SK-N-SH (cell line): ENCODE measurements at regions not wholly inside any gene's neighbourhood (a gene's known extent, or its start where the extent isn't known, plus 50 kb on each side); places are given as distances from the start of the nearest gene placed in this dataset.

Experiments
- CTCF ChIA-PET: fragments of 300-600, 350-600 bp; formaldehyde crosslinking; extraction: SDS; loops from one replicate; lab custom pipeline; 2021; lab: Yijun Ruan, JAX
- POLR2A ChIA-PET: fragments of 350-600 bp; sonication (Branson Sonifier 250); formaldehyde crosslinking; extraction: SDS; loops from one replicate; lab custom pipeline; 2020; ENCODE audit warnings: antibody characterized with exemption, inconsistent platforms; lab: Yijun Ruan, JAX
- DNase-seq: peaks from one replicate; pipeline ENCODE4 v3.0.0; 2012
- H2AFZ ChIP-seq: fragments of 200-600 bp; sonication (generic); 2 replicates; pipeline ENCODE4 v1.8.1; 2016; ENCODE audit warnings: antibody characterized with exemption, mild to moderate bottlenecking, low read depth
- H3F3A ChIP-seq: fragments of 200-600 bp; sonication (generic); replicated peaks from 2 replicates; pipeline ENCODE3; 2016; ENCODE audit warnings: antibody characterized with exemption, mild to moderate bottlenecking; ENCODE audit not compliant: insufficient read depth
- H3K27ac ChIP-seq, 2 experiments: fragments of 200-500 bp in 1 of 2; fragments of 200-600 bp in 1 of 2; sonication (Bioruptor generic) in 1 of 2; sonication (generic), shearing (Covaris generic) in 1 of 2; 2 replicates each; pipeline versions ENCODE4 v1.5.1 to v1.6.1; 2014 to 2016; ENCODE audit warnings: low read depth in 2 of 2, inconsistent platforms in 1 of 2, low read length in 1 of 2, mild to moderate bottlenecking in 1 of 2, mixed read lengths in 1 of 2
- H3K27me3 ChIP-seq: fragments of 200-600 bp; sonication (generic), shearing (Covaris generic); 2 replicates; pipeline ENCODE4 v1.6.1; 2016; ENCODE audit warnings: mixed run types; ENCODE audit not compliant: insufficient read depth
- H3K36me3 ChIP-seq, 2 experiments: fragments of 200-500 bp in 1 of 2; fragments of 200-600 bp in 1 of 2; sonication (Bioruptor generic) in 1 of 2; sonication (generic) in 1 of 2; replicated peaks in 1 of 2; 2 replicates each; pipeline versions ENCODE3 to v1.5.1; 2014 to 2016; ENCODE audit warnings: low read length in 1 of 2, mild to moderate bottlenecking in 1 of 2; ENCODE audit not compliant: insufficient read depth in 2 of 2, control insufficient read depth in 1 of 2
- H3K4me1 ChIP-seq, 2 experiments: fragments of 200-500 bp in 1 of 2; fragments of 200-600 bp in 1 of 2; sonication (Bioruptor generic) in 1 of 2; sonication (generic), shearing (Covaris generic) in 1 of 2; 2 replicates each; pipeline versions ENCODE4 v1.5.1 to v1.6.1; 2014 to 2016; ENCODE audit warnings: low read depth in 1 of 2, low read length in 1 of 2, mixed run types in 1 of 2; ENCODE audit not compliant: insufficient read depth in 2 of 2, control insufficient read depth in 1 of 2
- H3K4me2 ChIP-seq: fragments of 200-600 bp; sonication (generic), shearing (Covaris generic); 2 replicates; pipeline ENCODE4 v1.6.1; 2017; ENCODE audit warnings: mixed run types
- H3K4me3 ChIP-seq, 2 experiments: fragments of 200-500 bp in 1 of 2; fragments of 200-600 bp in 1 of 2; sonication (Bioruptor generic) in 1 of 2; sonication (generic), shearing (Covaris generic) in 1 of 2; 2 replicates each; pipeline versions ENCODE4 v1.5.1 to v1.8.1; 2014 to 2016; ENCODE audit warnings: low read depth in 2 of 2, inconsistent platforms in 1 of 2, low read length in 1 of 2, mild to moderate bottlenecking in 1 of 2, mixed read lengths in 1 of 2, moderate library complexity in 1 of 2
- H3K79me2 ChIP-seq: fragments of 200-600 bp; sonication (generic); 2 replicates; pipeline ENCODE4 v1.8.1; 2017; ENCODE audit warnings: mild to moderate bottlenecking; ENCODE audit not compliant: insufficient read depth
- H3K9ac ChIP-seq: fragments of 200-600 bp; sonication (generic); 2 replicates; pipeline ENCODE4 v1.6.1; 2017; ENCODE audit warnings: mixed run types
- H3K9me2 ChIP-seq: fragments of 200-600 bp; sonication (generic); 2 replicates; pipeline ENCODE4 v1.6.1; 2017; ENCODE audit warnings: mixed run types
- H3K9me3 ChIP-seq: fragments of 200-600 bp; sonication (generic); 2 replicates; pipeline ENCODE4 v1.6.1; 2017; ENCODE audit warnings: mixed run types, mild to moderate bottlenecking, moderate library complexity
- H4K20me1 ChIP-seq: fragments of 200-600 bp; sonication (generic); 2 replicates; pipeline ENCODE4 v1.6.1; 2017; ENCODE audit warnings: mild to moderate bottlenecking, mixed run types; ENCODE audit not compliant: insufficient read depth
- CHD2 ChIP-seq: fragments of 150-350 bp; IDR thresholded peaks from 2 replicates; pipeline ENCODE4 v1.6.1; 2018; ENCODE audit warnings: low read length; ENCODE audit not compliant: partially characterized antibody
- EZH2phosphoT487 ChIP-seq: fragments of 200-600 bp; sonication (generic); IDR thresholded peaks from 2 replicates; pipeline ENCODE4 v1.6.1; 2017; ENCODE audit warnings: low read depth, mixed run types, mild to moderate bottlenecking, antibody characterized with exemption, moderate library complexity, borderline replicate concordance
- FOXM1 ChIP-seq: IDR thresholded peaks from 2 replicates; pipeline ENCODE4 v1.4.0; 2012; ENCODE audit warnings: low read depth, mild to moderate bottlenecking
- GABPA ChIP-seq: IDR thresholded peaks from 2 replicates; pipeline ENCODE4 v1.4.0; 2012; ENCODE audit warnings: low read depth, mild to moderate bottlenecking
- IRF3 ChIP-seq: fragments of 150-350 bp; IDR thresholded peaks from 2 replicates; pipeline ENCODE4 v1.6.1; 2016; ENCODE audit warnings: mild to moderate bottlenecking, low read depth, low read length
- JUND ChIP-seq: IDR thresholded peaks from 2 replicates; pipeline ENCODE4 v1.4.0; 2012
- MEF2A ChIP-seq: IDR thresholded peaks from 2 replicates; pipeline ENCODE4 v1.4.0; 2012; ENCODE audit warnings: low read depth, borderline replicate concordance
- NFIC ChIP-seq: IDR thresholded peaks from 2 replicates; pipeline ENCODE4 v1.4.0; 2012; ENCODE audit warnings: borderline replicate concordance
- NRF1 ChIP-seq: IDR thresholded peaks from 2 replicates; pipeline ENCODE4 v1.6.1; 2012; ENCODE audit warnings: low read depth, mild to moderate bottlenecking, low read length
- RAD21 ChIP-seq: IDR thresholded peaks from 2 replicates; pipeline ENCODE4 v1.6.1; 2012; ENCODE audit warnings: mild to moderate bottlenecking, low read length
- RCOR1 ChIP-seq: fragments of 150-350 bp; IDR thresholded peaks from 2 replicates; pipeline ENCODE4 v1.6.1; 2017; ENCODE audit warnings: antibody characterized with exemption, low read length
- RFX5 ChIP-seq: IDR thresholded peaks from 2 replicates; pipeline ENCODE4 v1.6.1; 2012; ENCODE audit warnings: mild to moderate bottlenecking, improper control_type of control experiment, low read length
- SMC3 ChIP-seq: IDR thresholded peaks from 2 replicates; pipeline ENCODE4 v1.6.1; 2012; ENCODE audit warnings: low read depth, low read length, improper control_type of control experiment
- TAF1 ChIP-seq: IDR thresholded peaks from 2 replicates; pipeline ENCODE4 v1.6.1; 2012; ENCODE audit warnings: low read depth, mild to moderate bottlenecking, low read length, moderate library complexity, borderline replicate concordance
- TEAD4 ChIP-seq: IDR thresholded peaks from 2 replicates; pipeline ENCODE4 v1.4.0; 2012; ENCODE audit warnings: mild to moderate bottlenecking, borderline replicate concordance; ENCODE audit not compliant: insufficient read depth
- USF1 ChIP-seq: IDR thresholded peaks from 2 replicates; pipeline ENCODE4 v1.4.0; 2012; ENCODE audit warnings: low read depth, borderline replicate concordance
- WGBS: methylation state at CpG from one replicate; pipeline ENCODE4 v1.1.6; 2017; ENCODE audit warnings: low lambda C conversion rate; 5-methylcytosine and 5-hydroxymethylcytosine counted together
- TF ChIP-seq, protein P1 (sequence below): IDR thresholded peaks from 2 replicates; pipeline ENCODE4 v1.4.0; 2012; ENCODE audit warnings: low read depth, borderline replicate concordance
- TF ChIP-seq, protein P2 (sequence below): IDR thresholded peaks from 2 replicates; pipeline ENCODE4 v1.4.0; 2012; ENCODE audit warnings: low read depth

GRCh38 chrX:113634565-113634964 lies 793.9 kb upstream of the AMOT start:
- CTCF ChIA-PET: no interaction called here
- Histone ChIP-seq H3K9ac (no peak overlapping the region), H3K9me2 (no peaks in the 10 kb centered on the region), H4K20me1 (no peaks in the 10 kb centered on the region), H3K79me2 (no peaks in the 10 kb centered on the region)
- 39% methylated on average over 2 of the region's 2 CpGs for WGBS
- TF ChIP-seq SMC3: no peak
- no peak for TF ChIP-seq RFX5
- TF ChIP-seq CHD2: no peak
- TF ChIP-seq MEF2A: no peak
- no peak for TF ChIP-seq TAF1
- no peak for TF ChIP-seq USF1
- TF ChIP-seq NFIC: no peak
- TF ChIP-seq TEAD4: no peak
- no peak for TF ChIP-seq FOXM1
- no peak for TF ChIP-seq RCOR1
- TF ChIP-seq, protein P1, sequence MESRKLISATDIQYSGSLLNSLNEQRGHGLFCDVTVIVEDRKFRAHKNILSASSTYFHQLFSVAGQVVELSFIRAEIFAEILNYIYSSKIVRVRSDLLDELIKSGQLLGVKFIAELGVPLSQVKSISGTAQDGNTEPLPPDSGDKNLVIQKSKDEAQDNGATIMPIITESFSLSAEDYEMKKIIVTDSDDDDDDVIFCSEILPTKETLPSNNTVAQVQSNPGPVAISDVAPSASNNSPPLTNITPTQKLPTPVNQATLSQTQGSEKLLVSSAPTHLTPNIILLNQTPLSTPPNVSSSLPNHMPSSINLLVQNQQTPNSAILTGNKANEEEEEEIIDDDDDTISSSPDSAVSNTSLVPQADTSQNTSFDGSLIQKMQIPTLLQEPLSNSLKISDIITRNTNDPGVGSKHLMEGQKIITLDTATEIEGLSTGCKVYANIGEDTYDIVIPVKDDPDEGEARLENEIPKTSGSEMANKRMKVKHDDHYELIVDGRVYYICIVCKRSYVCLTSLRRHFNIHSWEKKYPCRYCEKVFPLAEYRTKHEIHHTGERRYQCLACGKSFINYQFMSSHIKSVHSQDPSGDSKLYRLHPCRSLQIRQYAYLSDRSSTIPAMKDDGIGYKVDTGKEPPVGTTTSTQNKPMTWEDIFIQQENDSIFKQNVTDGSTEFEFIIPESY: no peak
- TF ChIP-seq, protein P2, sequence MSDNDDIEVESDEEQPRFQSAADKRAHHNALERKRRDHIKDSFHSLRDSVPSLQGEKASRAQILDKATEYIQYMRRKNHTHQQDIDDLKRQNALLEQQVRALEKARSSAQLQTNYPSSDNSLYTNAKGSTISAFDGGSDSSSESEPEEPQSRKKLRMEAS: no peak
- TF ChIP-seq IRF3: no peak
- no peak for TF ChIP-seq GABPA
- no peak for TF ChIP-seq JUND
- TF ChIP-seq NRF1: no peak
- no peak for TF ChIP-seq RAD21
- TF ChIP-seq EZH2phosphoT487: no peak
- TF ChIP-seq, all 33 proteins: peak for 0
- Histone ChIP-seq H3K36me3 (no peaks in the 10 kb centered on the region), H3K27me3 (no peaks in the 10 kb centered on the region; the same call in 1 of the 2 replicates), H3K4me2 (no peak overlapping the region), H2AFZ (no peak overlapping the region), H3K27ac (no peak overlapping the region), H3K4me3 (no peak overlapping the region), H3K9me3 (no peaks in the 10 kb centered on the region), H3K4me1 (no peaks in the 10 kb centered on the region), H3F3A (no peaks in the 10 kb centered on the region)
- POLR2A ChIA-PET: no interaction called here
- DNase-seq: no peak
